D721Med (cell line): ENCODE measurements at regions not wholly inside any gene's neighbourhood (a gene's known extent, or its start where the extent isn't known, plus 50 kb on each side); places are given as distances from the start of the nearest gene placed in this dataset.
A peak's percentile ranks its signal among the peaks of the same experiment; 100 is the strongest.

Experiments used
- DNase-seq: peaks from one replicate; pipeline ENCODE4 v3.0.0; 2011; ENCODE audit warnings: low spot score; ENCODE audit not compliant: insufficient read length
- FAIRE-seq: peaks from 2 replicates; lab custom pipeline; 2011; peaks lifted over from hg19 to GRCh38; lab: Jason Lieb, UNC
- TF ChIP-seq, protein P1 (sequence below): IDR thresholded peaks from 2 replicates; pipeline ENCODE4 v1.5.1; 2012; ENCODE audit warnings: mild to moderate bottlenecking, control low read depth; ENCODE audit not compliant: insufficient read depth; ENCODE audit errors: missing control alignments

DNA sequence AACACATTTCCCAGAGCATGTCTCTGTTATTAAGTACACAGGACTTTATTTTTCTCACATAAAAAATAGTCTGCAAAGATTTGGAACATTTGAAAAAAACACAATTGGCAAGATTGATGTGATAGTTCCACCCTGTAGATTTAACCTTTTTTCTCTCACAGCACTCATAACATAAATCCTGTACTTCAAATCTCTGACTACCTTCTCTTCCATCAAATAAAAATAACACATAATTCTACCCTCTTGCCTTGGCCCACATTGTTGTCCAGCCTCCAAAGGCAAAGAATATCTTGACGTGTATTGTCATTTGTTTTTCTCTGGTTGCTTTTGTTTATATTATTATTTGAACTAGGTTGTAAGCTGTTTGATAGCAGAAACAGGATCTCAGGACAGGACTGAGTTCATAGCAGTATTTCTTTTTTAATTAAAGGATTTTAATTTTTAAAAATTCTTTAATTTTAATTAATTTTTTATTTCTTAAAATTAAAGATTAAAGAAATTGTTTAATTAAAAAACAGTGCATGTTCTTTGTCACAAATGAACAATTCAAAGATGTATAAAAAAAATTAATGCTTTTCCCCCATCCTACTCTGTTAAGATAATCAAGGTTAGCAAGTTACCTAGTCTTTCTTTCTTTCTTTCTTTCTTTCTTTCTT lies 69.1 kb upstream of the PCSK1 start:
- no peak for DNase-seq
- TF ChIP-seq, protein P1, sequence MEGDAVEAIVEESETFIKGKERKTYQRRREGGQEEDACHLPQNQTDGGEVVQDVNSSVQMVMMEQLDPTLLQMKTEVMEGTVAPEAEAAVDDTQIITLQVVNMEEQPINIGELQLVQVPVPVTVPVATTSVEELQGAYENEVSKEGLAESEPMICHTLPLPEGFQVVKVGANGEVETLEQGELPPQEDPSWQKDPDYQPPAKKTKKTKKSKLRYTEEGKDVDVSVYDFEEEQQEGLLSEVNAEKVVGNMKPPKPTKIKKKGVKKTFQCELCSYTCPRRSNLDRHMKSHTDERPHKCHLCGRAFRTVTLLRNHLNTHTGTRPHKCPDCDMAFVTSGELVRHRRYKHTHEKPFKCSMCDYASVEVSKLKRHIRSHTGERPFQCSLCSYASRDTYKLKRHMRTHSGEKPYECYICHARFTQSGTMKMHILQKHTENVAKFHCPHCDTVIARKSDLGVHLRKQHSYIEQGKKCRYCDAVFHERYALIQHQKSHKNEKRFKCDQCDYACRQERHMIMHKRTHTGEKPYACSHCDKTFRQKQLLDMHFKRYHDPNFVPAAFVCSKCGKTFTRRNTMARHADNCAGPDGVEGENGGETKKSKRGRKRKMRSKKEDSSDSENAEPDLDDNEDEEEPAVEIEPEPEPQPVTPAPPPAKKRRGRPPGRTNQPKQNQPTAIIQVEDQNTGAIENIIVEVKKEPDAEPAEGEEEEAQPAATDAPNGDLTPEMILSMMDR, result no peak
- no peak for FAIRE-seq

DNA sequence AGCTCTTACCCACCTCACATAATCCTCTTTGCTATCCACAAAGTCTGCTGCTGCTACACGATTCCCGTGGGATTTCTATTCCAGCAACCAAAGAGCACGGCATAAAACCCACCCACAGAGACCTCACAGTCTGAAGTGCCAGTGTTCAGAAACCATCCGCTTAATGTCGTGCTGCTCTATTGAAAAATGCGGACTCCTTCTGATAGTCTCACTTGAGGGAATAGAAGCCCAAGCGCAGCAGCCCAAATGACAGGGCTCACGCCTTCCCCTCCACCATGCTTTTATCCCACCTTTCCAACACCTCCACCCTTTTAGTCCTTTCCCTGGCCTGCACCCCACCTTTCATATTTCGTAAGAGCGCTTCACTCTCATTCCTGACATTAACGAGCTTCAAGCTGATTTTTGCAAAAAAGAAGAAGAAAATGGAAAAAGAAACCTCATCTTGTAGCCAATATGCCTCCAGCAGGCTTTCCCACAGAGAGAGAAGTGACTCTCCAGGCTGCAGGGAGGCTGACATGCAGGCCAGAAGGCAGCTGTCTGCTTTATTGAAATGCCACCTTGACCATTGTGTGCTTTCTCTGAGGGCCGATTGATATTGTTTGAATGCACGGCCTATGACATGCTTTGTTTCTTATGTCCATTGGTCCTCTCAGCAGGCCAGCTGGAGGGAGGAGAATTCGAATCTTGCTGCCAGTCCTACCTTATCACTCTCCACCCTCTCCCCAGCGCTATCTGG lies 70.6 kb upstream of the PCSK1 start:
- TF ChIP-seq, protein P1, result no peak
- FAIRE-seq, result peak; percentile 88
- DNase-seq, result no peak

DNA sequence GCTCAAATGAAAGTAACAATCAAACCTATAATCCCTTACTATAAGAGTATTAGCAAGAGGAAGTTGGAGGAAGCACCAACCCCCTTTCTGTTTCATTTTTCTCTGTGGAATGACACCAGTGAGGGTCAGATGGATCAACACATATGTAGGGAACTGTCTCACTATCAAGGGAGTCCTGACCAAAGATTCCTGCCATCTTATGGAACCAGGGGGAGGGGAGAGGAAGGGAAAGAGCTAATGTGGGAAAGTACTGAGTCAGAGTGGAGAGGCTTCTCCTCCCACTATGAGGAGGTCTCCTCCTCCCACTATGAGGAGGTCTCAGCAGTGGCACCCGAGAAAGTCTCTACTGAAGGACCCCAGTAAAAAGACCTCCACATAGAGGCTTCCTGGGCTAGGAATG lies 73.3 kb upstream of the PCSK1 start:
- TF ChIP-seq, protein P1, result no peak
- no peak for FAIRE-seq

DNA sequence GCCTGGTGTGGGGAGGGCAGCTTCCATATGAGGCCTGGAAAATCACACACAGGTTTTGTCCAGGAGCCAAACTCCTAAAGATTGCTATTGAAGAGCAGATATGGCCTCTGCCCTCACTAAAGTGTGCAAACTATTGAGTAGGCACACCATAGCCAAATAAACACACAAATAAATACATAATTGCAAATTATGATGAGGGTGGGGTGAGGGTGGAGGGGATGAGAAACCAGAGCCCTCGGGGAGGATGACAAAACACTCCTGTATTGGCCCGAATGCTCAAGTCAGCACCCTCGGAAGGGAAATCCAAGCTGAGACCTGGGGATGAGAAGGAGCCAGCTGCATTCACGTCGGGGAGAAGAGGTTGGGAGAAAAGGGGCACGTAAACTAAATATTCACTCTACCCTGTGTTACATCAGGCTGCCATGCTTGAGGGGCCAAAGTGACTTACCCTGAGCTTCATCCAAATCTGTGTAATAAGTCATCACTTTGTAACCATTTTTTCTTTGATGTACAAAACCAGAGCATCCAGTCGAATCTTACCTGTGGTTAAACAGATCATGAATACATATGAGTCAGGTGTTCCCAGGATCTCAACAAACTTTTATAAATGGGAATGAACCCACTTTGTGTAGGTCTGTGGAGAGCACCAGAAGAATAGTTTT lies 73.9 kb upstream of the PCSK1 start:
- no peak for FAIRE-seq
- TF ChIP-seq, protein P1, result no peak
- DNase-seq, result no peak

More for the DNA sequence above, 73.3 kb upstream of the PCSK1 start:
- no peak for DNase-seq

DNA sequence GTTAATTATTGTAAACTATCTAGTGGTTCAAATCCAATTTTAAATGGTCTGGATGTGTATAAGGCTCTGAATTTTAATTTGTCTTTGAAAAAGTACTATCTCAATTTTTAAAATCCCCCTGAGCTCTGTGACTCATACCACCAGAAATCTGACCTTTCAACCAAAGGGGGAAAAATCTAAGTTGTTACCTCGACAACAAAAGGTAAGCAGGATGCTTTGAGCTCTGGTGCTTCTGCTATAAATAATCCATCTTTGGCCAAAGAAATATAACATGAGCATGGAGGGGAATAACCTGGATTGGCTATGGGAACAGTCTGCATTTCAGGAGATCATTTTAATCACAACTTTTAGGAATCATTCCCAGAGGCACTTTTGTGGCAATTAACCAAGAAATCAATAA lies 76.3 kb upstream of the PCSK1 start:
- FAIRE-seq, result no peak
- TF ChIP-seq, protein P1, result no peak
- DNase-seq, result no peak

DNA sequence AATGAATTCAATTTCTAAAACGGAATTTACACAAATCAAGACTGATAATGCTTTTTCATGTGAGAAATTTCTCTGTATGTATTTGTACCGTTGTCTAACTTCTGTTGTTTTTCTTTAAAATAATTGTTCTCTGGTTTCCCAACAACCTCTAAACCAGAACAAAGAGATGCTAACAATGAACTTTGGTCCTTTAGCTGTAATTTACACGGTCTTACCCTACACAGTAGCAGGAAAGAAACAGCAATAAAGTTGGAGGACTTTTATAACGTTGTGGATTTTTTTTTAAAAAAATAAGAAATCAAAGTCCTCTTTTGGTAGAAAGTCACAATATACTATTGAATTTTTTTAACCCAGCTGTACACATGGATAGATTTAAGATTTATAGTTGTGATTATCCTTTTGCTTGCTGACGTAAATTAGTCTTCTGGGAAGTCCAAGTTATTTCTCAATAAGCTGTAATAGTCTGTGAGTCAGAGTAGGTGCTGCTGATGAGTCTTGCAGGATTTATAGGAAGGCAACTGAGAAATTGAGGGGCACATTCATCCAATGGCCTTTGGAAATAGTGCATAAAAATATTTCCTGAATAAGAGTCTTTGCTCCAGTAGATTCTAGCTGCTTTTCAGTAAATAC lies 76.8 kb upstream of the PCSK1 start:
- TF ChIP-seq, protein P1, result no peak
- DNase-seq, result no peak
- FAIRE-seq, result no peak
